GM21367 (cell line): ENCODE measurements at regions not wholly inside any gene's neighbourhood (a gene's known extent, or its start where the extent isn't known, plus 50 kb on each side); places are given as distances from the start of the nearest gene placed in this dataset.
"Not testable (repeated sequence)": the region's sequence is repeated elsewhere in the genome, so short reads cannot be mapped to it uniquely, and the experiment has no call there.

Source experiments
- ATAC-seq: cut with Tn5 transposase; IDR thresholded peaks from one replicate; pipeline ENCODE4 v1.9.1; 2021; ENCODE audit not compliant: unreplicated experiment

GRCh38 chrX:138264095-138264494 lies 447.4 kb downstream of the FGF13 start:
- not testable (repeated sequence) for ATAC-seq

GRCh38 chrX:138270931-138271330 lies 440.6 kb downstream of the FGF13 start:
- no peak for ATAC-seq

- ATAC-seq: not testable (repeated sequence)
Observed at GRCh38 chrX:138282598-138283150, 428.8 kb downstream of the FGF13 start.

- ATAC-seq: no peak
Observed at GRCh38 chrX:138287205-138287877, 424.2 kb downstream of the FGF13 start.

GRCh38 chrX:138294951-138295350 lies 416.6 kb downstream of the FGF13 start:
- no peak for ATAC-seq

- no peak for ATAC-seq
Observed at GRCh38 chrX:138298268-138298667, 413.2 kb downstream of the FGF13 start.

GRCh38 chrX:138345801-138346200 lies 365.7 kb downstream of the FGF13 start:
- ATAC-seq: no peak

- no peak for ATAC-seq
Observed at GRCh38 chrX:138349351-138349750, 362.2 kb downstream of the FGF13 start.

GRCh38 chrX:138378876-138379275 lies 332.6 kb downstream of the FGF13 start:
- ATAC-seq: no peak

GRCh38 chrX:138408101-138408500 lies 303.4 kb downstream of the FGF13 start:
- no peak for ATAC-seq

- no peak for ATAC-seq
Observed at GRCh38 chrX:138411048-138411447, 300.5 kb downstream of the FGF13 start.
